GM23338 (cell line): ENCODE measurements at regions not wholly inside any gene's neighbourhood (a gene's known extent, or its start where the extent isn't known, plus 50 kb on each side); places are given as distances from the start of the nearest gene placed in this dataset.

ENCODE experiments used
- CREB1 ChIP-seq: fragments of 250-450 bp; sonication (Bioruptor Pico); IDR thresholded peaks from 2 replicates; pipeline ENCODE4 v1.5.0; 2020; ENCODE audit warnings: low read depth, mild to moderate bottlenecking, moderate library complexity
- CTCF ChIP-seq, 2 experiments: fragments of 200-600 bp in 1 of 2; sonication (generic) in 1 of 2; conservative IDR thresholded peaks; 2 replicates each; pipeline versions ENCODE4 v1.5.1 to v1.6.1; 2016 to 2017; ENCODE audit warnings: antibody characterized with exemption in 2 of 2, low read depth in 2 of 2, mild to moderate bottlenecking in 2 of 2, moderate library complexity in 1 of 2
- EZH2 ChIP-seq: fragments of 200-600 bp; sonication (generic); IDR thresholded peaks from one replicate; pipeline ENCODE4 v1.8.0; 2017; ENCODE audit warnings: antibody characterized with exemption, mild to moderate bottlenecking, low read depth; ENCODE audit not compliant: unreplicated experiment
- EZH2phosphoT487 ChIP-seq: fragments of 200-600 bp; sonication (generic); IDR thresholded peaks from one replicate; pipeline ENCODE4 v1.8.1; 2018; ENCODE audit warnings: antibody characterized with exemption; ENCODE audit not compliant: unreplicated experiment
- POLR2AphosphoS5 ChIP-seq: IDR thresholded peaks from 2 replicates; pipeline ENCODE4 v1.6.1; 2016; ENCODE audit warnings: antibody characterized with exemption, low read depth
- STAT1 ChIP-seq: IDR thresholded peaks from one replicate; pipeline ENCODE4 v1.6.1; 2016; ENCODE audit warnings: antibody characterized with exemption; ENCODE audit not compliant: unreplicated experiment
- TF ChIP-seq, protein P1 (sequence below): IDR thresholded peaks from one replicate; pipeline ENCODE4 v1.6.1; 2018; ENCODE audit warnings: antibody characterized with exemption; ENCODE audit not compliant: unreplicated experiment

DNA sequence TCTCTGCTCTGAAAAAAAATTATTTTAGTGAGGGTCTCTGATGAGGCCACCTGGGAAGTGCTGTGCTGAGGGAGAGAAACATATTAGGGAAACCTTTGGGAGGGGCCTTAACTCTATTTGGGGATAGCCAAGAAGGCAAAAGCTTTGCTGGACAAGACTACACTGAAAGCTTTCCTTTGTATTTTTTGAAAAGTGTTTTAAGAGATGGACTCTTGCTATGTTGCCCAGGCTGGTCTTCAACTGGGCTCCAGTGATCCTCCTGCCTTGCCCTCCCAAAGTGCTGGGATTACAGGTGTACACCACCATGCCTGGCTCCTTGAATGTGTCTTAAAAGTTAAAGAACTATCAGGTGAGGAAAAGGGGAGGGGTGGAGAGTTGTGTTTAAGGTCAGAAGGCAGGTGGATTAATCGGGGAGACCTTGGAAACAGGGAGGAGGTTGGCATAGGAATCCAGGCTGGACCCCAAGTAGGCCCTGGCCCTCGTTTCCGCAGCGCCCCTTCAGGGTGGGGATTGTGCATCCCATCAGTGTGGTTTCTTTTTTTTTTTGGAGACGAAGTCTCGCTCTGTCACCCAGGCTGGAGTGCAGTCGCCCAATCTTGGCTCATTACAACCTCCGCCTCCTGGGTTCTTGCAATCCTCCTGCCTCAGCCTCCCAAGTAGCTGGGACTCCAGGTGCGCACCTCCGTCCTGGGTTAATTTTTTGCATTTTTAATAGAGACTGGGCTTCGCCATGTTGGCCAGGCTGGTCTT, 92.1 kb downstream of the MYCN start:
- TF ChIP-seq CTCF (conservative IDR thresholded peaks at IDR 0.05; ENCODE audit: low read depth in 2 of 2) (no peak), EZH2 (no peak), POLR2AphosphoS5 (no peak), EZH2phosphoT487 (no peak), STAT1 (no peak), CREB1 (CRISPR knock-in tag) (no peak)
- TF ChIP-seq, protein P1, sequence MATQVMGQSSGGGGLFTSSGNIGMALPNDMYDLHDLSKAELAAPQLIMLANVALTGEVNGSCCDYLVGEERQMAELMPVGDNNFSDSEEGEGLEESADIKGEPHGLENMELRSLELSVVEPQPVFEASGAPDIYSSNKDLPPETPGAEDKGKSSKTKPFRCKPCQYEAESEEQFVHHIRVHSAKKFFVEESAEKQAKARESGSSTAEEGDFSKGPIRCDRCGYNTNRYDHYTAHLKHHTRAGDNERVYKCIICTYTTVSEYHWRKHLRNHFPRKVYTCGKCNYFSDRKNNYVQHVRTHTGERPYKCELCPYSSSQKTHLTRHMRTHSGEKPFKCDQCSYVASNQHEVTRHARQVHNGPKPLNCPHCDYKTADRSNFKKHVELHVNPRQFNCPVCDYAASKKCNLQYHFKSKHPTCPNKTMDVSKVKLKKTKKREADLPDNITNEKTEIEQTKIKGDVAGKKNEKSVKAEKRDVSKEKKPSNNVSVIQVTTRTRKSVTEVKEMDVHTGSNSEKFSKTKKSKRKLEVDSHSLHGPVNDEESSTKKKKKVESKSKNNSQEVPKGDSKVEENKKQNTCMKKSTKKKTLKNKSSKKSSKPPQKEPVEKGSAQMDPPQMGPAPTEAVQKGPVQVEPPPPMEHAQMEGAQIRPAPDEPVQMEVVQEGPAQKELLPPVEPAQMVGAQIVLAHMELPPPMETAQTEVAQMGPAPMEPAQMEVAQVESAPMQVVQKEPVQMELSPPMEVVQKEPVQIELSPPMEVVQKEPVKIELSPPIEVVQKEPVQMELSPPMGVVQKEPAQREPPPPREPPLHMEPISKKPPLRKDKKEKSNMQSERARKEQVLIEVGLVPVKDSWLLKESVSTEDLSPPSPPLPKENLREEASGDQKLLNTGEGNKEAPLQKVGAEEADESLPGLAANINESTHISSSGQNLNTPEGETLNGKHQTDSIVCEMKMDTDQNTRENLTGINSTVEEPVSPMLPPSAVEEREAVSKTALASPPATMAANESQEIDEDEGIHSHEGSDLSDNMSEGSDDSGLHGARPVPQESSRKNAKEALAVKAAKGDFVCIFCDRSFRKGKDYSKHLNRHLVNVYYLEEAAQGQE, result no peak
